Fibroblast of skin of scalp (primary cell): ENCODE measurements at regions not wholly inside any gene's neighbourhood (a gene's known extent, or its start where the extent isn't known, plus 50 kb on each side); places are given as distances from the start of the nearest gene placed in this dataset.
"Not testable (repeated sequence)": the region's sequence is repeated elsewhere in the genome, so short reads cannot be mapped to it uniquely, and the experiment has no call there.

Experiments used
- DNase-seq: peaks from one replicate; pipeline ENCODE4 v3.0.0-alpha.2; 2013

DNA sequence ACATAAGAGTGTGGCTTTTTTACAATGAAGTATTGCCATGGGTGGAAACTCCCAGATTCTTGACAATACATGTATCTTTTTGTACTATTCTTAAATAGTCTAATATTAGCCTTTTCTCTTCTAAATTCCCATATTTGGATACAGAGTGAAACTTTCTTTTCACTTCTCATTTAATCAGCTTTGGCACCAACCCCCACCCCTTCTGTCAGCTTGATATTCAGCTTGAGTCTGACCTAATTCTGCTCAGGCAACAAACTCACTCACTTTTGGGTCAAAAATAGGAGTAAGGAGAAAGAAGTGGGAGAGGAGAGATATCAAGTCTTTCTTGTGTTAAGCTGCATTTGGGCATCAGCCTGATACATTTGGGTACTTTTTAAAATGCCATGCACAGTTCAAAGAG is 397.5 kb downstream of the COG6 start:
- DNase-seq = no peak

DNA sequence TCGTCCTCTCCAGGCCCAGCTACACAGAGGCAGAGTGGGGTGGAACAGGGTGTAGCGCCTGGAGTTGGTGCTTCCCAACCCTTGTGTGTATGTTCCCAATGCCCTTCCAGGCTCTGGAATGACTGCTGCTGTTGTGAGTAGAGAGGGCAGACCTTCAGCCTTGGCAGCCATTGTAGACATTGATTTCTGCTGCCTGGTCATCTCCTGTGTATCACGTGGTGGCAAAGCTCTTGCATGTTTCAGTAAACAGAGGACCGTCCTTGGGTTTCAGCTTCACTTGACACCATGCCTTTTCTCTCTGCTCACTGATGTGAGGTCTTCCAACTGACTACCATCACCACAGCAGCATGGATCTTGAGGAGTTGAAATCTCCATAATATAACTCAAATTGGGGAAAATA is 397.9 kb downstream of the COG6 start:
- no peak for DNase-seq

DNA sequence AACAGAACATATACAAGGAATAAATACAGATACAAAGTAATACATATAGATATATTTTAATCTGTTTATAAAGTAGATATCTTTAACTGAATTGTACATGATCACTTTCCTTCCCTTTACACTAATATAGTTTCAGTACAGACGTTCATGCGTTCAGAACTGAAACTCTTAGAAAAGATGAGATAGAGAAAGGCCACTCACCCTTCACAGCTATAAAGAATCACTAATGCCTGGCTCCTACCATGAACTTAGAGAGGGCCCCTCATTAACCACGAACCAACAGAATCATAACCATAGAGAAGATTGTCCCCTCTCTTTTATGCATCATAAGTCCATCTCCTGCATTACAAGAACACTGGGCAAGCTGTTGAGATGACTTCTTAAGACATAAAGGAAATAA is 399.0 kb downstream of the COG6 start:
- DNase-seq = not testable (repeated sequence)

DNA sequence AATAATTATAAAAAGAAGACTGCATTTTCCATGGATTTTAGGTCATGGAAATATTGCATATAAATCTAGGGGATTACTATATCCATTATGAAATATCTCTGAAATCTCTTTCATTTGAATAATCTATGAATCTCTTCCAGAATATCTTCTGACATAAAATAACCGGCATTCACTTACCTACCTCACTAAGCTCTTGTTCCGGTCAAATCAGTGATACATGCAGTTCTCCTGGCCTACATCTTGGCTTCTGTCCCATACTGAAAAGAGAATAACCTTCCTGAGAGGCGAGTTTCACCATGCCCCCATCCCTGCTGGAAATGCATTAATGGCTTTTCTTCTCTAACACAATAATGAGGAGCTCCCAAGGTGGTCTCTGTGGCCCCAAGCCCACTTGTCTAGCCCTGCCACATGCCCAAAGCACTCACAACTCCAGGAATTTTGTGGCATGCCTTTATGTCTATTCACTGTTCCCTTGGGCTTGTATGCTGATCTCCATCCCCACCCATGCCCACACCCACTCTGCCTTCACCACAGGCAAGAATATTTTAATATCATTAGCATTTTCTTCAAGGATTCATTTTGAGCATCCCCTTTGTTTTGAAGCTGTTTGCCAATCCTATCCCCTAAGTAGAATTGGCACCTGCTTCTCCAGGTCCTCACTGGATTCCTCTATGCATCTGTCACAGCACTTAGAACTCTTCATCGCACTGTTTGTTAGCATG is 401.6 kb downstream of the COG6 start:
- DNase-seq = no peak

DNA sequence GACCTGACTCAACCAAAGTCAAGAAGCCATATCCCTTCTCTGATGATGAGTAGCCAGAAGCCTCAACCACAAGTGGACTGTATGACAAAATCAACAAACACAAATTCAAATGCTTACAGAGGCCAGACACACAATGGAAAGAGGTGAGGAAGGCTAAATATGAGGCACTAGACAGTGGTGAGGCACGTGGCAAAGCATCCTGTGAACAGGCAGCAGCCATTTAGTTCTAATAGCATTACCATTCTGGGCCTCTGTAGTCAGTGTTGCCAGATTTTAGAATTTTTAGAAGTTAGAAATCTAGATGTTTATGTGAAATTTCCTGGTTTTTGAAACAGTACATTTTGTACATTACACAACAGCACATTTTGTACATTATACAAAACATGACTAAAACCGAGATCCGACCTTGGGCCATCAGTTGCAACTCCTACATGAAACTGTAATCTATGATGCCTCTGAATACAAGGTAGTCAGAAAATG is 403.3 kb downstream of the COG6 start:
- DNase-seq = no peak

DNA sequence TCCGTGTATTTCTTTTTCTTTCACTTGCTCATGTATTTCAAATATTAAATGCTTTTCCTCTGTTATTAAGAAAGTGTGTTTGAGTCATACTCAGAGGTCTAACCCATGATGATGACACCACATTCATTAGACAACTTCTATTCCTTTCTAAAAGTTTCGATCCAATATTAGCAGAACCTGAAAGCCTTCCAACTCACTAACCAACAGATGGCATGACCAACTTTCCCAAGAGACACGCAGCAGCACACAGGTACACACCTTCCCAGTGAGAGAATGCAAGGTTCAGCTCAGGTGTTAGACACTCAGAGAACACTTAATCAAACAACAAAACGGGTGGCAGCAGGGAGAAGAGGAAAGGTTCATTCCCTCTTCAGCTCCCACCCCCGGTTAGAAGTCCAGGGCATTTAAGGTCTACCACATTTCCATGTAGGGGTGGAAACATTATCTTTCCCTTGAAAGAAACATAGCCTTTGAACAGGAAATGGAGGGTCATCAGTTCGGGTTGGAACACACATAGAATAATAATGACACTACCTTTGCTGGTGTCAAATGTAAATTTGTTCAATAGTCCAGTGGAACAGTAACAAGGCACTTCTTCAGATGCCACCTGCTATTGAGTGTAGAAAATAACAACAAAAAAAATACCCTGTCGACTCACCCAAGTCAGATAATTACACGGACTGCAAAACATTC is 404.2 kb downstream of the COG6 start:
- no peak for DNase-seq

DNA sequence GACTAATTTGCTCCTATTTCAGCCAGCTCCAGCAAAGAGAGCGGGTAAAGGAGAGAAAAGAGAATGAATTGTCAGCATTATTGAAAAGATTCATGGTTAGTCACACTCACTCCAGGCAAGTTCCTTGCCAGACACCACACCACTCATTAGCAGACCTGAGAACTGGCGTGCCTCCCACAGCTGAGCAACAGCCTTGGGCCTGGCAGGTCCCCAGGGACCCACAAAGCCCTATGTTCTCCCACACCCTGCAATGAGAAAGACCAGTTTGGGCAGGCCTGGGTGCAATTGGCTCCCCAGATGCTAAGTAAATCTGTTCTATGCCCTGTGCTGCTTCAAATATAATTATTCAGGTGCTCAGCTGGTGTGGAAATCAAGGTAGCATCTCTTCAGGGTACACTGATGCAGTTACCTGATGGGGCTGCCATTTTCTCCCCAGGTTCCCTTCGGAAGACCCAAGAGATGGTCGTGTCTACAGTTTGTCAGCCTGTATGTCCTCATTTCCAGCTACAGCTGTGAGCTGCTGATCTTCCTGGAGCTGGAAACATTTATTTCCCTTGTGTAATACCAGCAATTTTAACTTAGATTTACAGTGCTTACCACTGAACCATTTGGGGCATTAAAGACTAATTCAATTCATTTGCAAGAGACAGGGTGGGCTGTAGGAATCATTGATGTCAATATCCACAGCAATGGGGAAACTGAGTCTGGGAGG is 405.0 kb downstream of the COG6 start:
- peak; percentile 74 for DNase-seq

DNA sequence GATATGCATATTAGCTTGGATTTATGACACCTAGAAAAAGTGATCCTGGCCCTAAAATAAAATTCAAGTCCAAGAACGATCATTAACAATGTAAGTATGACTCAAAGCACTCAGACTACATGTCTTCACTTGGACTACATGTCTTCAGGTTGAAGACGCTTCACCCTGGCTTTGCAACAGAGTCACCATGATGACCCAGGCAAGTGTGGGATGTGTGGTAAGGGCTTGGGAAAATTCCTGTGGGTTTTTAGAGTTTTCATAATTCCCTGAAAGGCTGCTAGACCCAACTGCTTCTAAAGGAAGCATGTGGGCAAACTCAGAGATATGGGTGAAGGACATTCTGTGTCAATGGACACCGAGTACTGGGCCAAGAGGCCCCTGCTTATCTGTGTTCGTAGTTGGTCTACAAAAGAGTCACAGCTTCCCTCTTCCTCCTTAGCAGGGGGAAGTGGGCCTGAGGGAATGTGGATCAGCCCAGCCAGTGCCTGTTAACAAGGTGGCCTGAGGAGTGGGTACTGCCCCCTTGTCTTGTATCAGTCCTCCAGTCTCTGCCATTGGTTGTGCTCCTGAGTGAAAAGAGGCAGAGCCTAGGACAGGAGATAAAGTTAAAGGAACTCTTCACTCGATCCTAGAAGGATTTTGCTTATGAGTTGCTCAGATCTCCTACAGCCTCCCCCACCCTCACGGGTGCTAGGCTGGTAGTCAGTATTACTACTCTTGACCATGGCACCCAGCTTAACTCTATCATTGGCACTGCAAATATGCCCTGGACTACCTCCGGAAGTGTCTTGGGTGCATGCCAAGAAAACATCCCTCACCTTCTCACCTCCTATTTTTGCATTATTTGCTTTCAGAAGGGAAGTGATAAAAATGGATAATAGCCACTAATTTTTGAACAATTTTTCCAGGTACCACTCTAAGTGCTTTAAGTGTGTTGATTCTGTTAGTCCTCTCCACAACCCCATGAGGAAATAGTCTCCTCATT is 406.3 kb downstream of the COG6 start:
- peak; percentile 35 for DNase-seq

DNA sequence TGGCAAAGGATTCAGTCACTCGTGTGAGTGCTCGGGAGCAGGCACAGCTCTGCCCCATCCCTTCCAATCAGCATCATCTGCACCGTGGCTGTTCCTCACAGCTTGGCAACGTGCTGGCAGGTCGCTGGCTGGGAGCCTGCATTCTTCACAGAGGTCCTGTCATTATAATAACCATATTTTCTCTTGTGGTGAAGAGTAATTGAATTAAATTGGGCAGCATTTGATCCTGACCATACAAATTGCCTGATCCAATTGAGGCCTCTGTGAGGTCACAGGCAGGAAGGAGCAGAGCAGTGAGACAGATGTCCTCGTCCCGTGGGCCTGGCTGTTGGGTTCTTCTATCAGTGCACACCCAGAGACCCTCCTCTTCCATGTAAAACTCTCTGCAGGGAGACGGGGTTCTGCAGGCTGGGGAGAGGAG is 407.8 kb downstream of the COG6 start:
- peak; percentile 20 for DNase-seq

DNA sequence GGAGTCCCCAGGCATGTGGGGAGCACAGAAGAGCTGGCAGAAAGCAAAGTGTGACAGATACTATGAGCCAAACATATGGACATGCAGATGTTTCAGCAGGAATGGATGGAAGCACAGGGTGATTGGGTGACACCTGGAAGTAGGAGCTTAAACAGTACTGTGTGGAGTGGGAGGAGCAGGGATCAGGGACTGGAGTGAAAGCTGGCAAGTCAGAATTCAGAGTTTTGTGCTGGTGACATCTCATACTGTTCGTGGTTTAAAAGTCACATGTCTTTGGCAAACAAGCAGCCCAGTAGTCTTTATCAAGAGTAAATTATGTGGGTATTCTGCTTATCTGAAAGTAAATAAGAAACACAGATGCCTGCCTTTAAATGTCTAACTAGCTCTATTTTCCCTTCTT is 408.2 kb downstream of the COG6 start:
- DNase-seq = no peak

DNA sequence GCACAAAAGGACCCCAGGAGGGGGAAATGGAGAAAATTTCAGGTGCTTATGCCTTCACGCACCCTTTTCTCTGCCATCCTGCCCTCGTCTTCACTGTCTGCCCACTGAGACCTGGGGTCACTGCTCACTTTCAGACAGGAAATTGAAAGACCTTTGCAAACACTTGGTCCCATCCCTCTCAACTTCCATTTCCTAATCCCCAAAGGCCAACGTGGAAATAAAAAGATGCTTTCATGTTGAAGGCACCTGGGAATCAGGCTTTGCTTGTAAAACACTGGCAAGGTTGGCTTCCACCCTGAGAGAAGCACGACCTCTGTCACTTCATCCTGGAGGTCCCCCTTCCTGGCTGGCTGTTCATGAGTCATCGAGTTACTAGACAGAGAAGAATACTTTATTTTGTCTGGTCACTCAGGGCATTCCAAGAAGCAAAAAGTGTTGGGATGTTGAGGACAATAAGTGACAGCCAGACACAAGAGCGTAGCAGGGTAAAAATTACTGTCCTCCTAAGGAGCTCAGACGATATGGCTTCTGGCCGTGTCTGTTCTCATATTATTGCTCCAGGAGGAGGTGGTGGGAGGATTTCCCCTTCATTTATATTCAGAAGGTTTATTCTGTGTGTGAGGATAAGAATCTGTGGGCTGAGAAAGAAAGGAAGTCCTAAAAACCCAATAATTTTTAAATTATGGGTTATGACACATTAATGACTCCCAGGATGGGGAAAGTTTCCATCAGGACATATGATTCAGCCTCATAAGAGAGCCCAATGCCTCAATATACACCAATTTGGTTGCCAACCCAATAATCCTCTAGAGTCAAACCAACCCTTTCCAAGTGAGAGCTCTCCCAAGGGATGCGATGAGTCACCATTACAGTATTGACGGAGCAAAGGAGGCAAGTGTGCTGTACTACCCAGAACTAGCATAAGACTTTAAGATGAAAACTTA is 409.0 kb downstream of the COG6 start:
- peak; percentile 88 for DNase-seq

DNA sequence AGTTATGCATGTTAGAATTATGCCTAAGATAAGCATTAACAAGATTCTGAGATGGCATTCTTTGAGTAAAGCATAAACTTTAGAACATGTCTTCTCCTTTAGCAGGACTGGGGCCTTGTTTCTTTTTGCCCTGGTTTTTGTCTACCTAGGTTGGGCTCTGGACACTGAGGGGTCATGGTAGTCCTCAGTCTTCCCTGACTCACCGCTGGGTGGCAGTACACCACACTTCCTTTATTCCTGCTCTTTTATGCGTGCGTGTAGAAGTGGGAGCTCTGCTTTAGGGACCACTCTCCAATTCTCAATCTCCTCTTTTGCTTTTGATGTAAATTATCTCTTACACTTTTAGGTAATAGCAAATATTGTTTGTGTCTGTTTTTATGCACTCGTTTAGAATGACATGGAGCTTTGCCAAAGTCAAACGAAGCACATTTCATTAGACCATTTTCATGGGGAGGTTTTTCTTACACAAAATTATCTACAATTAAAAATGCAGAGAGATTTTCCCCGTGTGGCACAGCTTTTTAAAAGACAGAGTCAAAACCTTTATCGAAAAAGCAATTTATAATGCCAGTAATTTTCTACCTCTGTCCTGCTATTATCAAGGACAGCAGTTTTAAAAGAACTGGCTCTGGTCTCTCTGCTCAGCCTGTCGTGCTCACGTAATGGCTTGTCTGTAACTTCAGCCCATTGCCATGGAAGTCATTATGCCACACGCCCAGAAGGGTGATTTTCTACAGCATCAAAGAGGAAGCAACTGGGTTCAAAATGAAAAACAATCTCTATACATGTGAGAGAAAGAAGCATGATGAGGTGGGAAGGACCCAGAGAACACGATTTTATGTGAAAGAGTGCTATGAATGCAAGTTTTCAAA is 413.9 kb downstream of the COG6 start:
- DNase-seq = peak; percentile 56

DNA sequence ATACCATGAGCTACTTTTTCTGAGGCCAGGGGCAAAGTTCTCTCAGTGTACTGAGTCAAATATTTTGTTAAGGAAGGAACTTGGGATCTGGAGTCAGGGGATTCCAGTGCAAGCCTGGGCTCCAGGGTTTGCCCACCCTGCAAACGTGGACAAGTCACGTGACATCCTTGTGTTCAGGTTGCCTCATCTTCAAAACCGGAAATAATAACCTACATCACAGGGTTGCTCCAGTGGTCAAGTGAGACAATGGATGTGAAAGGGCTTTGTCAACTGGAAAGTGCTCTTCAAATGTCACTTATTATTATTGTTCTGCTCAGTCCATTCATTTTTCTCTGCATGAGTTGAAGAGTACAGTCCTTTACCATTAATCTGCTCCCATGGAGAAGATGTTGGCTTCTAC is 414.9 kb downstream of the COG6 start:
- no peak for DNase-seq

DNA sequence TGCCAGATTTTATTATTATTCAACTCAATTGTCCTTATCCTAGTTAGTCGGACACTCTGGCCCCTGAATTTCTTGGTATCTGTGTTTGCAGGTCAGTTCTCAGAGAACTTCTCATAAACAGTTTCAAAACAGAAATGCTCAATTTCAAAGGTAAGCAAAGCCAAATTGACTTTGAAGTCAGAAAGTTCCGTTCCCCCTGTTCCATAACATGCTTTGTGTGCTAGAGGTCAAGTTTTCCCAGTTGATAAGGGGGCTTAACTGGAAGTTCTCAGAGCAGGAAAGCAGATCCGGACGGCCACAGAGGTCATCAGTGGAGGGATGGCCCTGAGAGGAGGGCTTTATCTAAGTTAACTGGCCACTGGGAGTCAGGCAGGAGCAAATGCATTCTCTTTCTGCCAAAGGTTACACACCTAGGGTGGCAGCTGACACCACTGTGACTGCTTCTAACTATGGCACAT is 417.2 kb downstream of the COG6 start:
- DNase-seq = no peak

DNA sequence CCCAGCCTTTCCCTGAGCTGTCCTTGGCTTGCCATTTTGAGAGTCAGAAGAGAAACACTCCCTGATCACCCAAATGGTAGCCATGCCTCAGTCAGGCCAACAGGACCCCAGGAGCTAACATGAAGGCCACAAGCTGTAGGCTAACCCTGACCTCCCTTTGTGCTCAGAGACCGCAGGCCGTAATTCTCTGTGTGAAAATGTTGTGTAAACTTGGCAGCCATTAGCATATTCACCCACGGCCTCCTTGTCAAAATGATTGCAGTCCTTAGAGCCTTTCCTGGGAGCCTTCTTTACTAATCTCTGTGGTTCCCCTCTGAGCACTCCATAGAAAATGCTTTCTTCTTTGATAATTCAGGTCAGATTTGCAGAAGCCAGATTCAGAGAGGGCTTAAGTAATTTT is 418.9 kb downstream of the COG6 start:
- no peak for DNase-seq

DNA sequence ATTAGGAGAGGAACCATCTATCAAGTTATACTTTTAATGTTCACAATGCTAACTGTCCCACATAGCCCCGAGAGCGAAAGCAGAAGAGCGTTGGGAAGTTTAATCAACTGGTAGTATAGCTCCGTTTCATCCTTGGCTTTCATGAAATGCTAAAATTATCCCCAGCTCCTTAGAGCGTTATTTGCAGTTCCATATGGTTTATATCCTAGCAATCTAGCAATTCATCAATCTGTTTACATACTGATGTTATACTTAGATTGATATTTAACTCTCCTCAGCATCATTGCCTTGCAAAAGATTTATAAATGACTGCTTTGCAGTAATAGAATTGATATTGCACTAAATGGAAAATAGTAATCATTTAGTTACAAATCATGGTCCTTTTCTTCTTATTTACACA is 419.8 kb downstream of the COG6 start:
- no peak for DNase-seq

DNA sequence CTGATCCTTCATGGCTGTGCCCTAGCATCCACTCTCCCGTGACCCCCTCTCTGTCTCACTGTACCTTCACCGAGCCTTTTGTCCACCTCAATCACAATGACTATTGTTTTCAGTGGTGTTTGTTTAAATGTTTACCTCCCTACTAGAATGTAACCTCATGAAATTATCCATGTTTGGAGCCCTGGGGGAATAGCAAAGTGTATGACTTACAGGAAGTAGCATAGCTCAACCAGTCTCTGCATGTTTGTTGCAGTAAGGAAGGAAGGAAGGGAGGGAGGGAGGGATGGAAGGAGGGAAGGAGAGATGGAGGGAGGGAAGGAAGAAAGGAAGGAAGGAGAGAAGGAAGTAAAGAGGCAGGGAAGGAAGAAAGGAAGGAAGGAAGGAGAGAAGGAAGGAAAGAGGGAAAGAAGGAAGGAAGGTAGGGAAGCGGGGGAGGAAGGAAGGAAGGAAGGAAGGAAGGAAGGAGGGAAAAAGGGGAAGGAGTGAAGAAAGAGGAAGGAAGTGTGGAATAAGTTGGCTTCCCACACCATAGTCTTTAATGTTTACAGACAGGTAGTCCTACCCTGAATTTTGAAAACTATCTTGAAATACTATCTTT is 421.4 kb downstream of the COG6 start:
- no peak for DNase-seq

DNA sequence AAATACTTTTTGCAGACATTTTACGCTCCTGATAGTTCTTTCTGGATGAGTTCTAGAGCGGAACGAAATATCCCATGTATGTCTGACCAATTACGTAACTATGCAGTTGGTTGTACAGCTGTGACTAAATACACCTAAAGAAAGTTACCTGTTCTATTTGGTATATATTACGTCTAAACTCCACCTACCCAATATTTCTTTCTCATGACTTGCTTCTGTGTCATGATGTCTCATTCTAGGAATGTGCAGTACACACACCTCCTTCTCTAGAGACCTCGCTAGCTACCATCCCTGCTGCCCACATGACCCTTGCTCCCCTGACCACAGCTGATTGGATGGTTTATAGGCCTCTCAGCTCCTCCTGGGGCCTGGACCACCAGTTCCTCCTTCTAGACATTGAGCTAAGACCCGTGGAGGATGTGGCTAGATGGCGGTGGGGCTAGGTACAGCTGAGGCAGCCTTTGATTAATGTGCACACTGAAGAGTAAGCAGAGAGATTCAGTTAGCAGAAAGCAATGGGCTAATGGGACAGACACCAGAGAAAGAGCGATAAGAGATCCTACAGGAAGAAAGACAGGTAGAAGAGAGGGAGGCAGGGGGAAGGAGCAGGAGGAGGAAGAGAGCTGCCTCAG is 422.1 kb downstream of the COG6 start:
- no peak for DNase-seq

DNA sequence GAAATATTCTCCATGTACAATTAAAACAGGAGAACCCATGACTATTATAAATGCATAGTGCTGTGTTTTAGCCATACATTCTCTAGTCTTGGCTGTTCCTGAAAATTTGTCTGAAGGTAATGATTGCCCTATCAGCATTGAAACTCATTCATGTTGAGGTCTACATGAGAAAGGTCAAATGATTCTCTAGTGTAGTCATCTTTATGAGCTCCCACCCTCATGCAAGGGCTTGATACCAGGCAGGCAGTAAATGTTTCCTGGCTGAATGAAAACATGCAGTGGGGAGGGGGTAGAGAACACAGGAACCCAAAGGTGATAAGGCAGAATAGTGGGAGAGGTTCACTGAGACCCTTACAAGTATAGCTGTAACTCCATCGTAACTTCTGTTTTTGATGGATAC is 424.3 kb downstream of the COG6 start:
- no peak for DNase-seq
